ENCODE measurements at regions not wholly inside any gene's neighbourhood (a gene's known extent, or its start where the extent isn't known, plus 50 kb on each side); places are given as distances from the start of the nearest gene placed in this dataset.
"Not testable (repeated sequence)": the region's sequence is repeated elsewhere in the genome, so short reads cannot be mapped to it uniquely, and the experiment has no call there.

DNA sequence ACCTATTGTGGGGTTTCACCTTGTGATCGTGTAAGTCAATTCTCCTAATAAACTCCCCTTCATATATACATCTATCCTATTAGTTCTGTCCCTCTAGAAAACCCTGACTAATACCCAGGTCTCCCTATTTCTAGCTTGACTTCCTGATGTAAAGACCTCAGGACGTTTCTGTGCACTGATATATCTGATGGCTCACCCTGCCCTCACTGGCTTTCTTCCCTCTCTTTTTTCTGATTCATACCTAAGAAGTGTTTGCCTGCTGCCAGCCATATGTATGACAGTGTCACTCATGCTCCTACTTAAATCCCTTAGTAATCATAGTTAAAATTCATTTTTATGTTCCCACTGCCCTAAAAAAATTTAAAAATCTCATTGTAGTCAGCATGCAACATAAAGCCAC is 124.8 kb upstream of the CCNG1 start:
- intact Hi-C loops (cut with DNase I; ENCODE audit: low total_unique reads), result no loop called here
- DNase-seq, result no peak
- no peaks in the 10 kb centered on the region for H3K4me1 ChIP-seq
- H3K36me3 ChIP-seq, result no peaks in the 10 kb centered on the region
- no peak overlapping the region for H3K27ac ChIP-seq
- H3K4me3 ChIP-seq, result no peak overlapping the region
- TF ChIP-seq, protein P1, sequence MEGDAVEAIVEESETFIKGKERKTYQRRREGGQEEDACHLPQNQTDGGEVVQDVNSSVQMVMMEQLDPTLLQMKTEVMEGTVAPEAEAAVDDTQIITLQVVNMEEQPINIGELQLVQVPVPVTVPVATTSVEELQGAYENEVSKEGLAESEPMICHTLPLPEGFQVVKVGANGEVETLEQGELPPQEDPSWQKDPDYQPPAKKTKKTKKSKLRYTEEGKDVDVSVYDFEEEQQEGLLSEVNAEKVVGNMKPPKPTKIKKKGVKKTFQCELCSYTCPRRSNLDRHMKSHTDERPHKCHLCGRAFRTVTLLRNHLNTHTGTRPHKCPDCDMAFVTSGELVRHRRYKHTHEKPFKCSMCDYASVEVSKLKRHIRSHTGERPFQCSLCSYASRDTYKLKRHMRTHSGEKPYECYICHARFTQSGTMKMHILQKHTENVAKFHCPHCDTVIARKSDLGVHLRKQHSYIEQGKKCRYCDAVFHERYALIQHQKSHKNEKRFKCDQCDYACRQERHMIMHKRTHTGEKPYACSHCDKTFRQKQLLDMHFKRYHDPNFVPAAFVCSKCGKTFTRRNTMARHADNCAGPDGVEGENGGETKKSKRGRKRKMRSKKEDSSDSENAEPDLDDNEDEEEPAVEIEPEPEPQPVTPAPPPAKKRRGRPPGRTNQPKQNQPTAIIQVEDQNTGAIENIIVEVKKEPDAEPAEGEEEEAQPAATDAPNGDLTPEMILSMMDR (IDR thresholded peaks at IDR 0.05), result no peak
- H3K9me3 ChIP-seq, result peaks cover 0 to 9% (median 7%) of the 10 kb centered on the region in 3 donors
- H3K27me3 ChIP-seq, result no peaks in the 10 kb centered on the region

DNA sequence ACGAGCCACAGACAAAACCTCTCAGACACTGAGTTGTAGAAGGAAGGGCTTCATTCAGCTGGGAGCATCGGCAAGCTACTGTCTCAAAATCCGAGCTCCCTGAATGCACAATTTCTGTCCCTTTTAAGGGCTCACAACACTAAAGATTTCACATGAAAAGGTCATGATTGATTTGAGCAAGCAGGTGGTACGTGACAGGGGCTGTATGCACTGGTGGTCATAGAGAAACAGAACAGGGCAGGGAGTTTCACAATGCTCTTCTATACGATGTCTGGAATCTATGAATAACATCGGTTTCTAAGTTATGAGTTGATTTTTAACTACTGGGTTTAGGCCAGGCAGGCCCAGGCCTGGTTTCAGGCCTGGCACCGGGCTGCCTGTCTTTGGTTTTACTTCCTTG is 124.3 kb upstream of the CCNG1 start:
- H3K27ac ChIP-seq; DNase-seq; H3K36me3 ChIP-seq; H3K9me3 ChIP-seq; intact Hi-C loops (cut with DNase I; ENCODE audit: low total_unique reads); H3K27me3 ChIP-seq; H3K4me1 ChIP-seq; H3K4me3 ChIP-seq: not testable (repeated sequence)

DNA sequence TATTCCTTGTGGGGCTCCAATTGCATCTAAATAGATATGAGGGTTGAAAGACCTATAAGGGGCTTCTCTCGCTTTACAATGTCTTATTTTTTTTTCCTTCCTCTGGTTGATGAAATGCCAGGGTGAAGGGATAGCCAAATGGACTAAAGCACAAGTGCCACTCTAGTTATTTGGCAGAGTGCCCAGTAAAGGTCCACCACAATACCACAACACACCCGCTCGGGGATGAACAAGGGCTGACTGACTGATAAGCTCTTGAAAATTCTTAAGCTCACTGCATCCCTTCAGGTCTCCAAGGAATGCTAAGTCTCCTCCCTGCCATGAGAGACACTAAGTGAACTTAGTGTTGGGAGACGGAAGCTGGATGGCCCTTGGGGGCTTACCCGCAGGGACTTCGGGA is 121.0 kb upstream of the CCNG1 start:
- DNase-seq; H3K4me3 ChIP-seq; H3K9me3 ChIP-seq; intact Hi-C loops (cut with DNase I; ENCODE audit: low total_unique reads); H3K36me3 ChIP-seq; H3K27ac ChIP-seq; H3K27me3 ChIP-seq; H3K4me1 ChIP-seq: not testable (repeated sequence)

DNA sequence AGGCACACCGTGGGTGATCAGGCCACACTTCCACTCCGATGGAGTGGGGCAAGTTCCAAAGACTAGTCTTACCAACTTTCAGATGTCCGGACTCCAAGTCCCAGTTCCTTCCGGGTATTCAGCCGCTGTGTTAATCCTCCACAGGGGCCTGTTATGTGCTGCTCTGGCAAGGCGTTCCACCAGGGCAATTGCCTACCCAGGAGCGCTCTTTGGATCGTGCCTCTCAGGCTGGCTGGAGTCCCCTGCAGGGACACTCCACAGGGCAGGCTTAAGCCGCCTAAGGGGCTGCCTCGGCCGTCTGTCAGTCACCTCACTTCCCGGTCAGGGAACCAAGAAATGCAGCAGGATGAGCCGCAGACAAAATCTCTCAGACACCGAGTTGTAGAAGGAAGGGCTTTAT is 118.7 kb upstream of the CCNG1 start:
- no peaks in the 10 kb centered on the region for H3K36me3 ChIP-seq
- H3K27me3 ChIP-seq, result no peaks in the 10 kb centered on the region
- TF ChIP-seq, protein P1 (IDR thresholded peaks at IDR 0.05), result no peak
- no peak overlapping the region for H3K27ac ChIP-seq
- peaks cover 0 to 1% (median 0%) of the 10 kb centered on the region in 3 donors for H3K9me3 ChIP-seq
- DNase-seq, result no peak
- intact Hi-C loops (cut with DNase I; ENCODE audit: low total_unique reads), result no loop called here
- H3K4me3 ChIP-seq, result no peak overlapping the region
- H3K4me1 ChIP-seq, result no peaks in the 10 kb centered on the region

DNA sequence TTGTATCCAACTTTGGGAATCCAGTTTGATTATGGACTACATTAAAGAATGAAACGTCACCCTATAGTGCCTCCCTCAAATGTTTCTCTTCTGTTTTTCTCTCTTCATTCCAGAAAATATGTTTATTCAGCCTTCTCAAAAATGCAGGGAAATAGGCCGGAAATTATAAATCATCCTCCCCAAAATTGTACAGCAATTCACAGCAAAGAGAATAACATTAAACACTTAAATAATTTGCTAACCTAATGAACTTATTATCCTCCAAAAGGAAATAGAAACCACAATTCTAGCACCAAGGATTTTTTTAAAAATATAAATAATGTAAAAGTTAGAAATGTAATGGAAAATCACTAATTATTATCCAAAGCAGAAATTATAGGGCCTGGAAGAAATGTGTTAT is 115.9 kb upstream of the CCNG1 start:
- H3K36me3 ChIP-seq, result no peaks in the 10 kb centered on the region
- H3K4me3 ChIP-seq, result no peak overlapping the region
- no peaks in the 10 kb centered on the region for H3K4me1 ChIP-seq
- intact Hi-C loops (cut with DNase I; ENCODE audit: low total_unique reads), result no loop called here
- TF ChIP-seq, protein P1 (IDR thresholded peaks at IDR 0.05), result no peak
- H3K9me3 ChIP-seq, result no peaks in the 10 kb centered on the region
- H3K27ac ChIP-seq, result no peak overlapping the region
- no peaks in the 10 kb centered on the region for H3K27me3 ChIP-seq
- no peak for DNase-seq

DNA sequence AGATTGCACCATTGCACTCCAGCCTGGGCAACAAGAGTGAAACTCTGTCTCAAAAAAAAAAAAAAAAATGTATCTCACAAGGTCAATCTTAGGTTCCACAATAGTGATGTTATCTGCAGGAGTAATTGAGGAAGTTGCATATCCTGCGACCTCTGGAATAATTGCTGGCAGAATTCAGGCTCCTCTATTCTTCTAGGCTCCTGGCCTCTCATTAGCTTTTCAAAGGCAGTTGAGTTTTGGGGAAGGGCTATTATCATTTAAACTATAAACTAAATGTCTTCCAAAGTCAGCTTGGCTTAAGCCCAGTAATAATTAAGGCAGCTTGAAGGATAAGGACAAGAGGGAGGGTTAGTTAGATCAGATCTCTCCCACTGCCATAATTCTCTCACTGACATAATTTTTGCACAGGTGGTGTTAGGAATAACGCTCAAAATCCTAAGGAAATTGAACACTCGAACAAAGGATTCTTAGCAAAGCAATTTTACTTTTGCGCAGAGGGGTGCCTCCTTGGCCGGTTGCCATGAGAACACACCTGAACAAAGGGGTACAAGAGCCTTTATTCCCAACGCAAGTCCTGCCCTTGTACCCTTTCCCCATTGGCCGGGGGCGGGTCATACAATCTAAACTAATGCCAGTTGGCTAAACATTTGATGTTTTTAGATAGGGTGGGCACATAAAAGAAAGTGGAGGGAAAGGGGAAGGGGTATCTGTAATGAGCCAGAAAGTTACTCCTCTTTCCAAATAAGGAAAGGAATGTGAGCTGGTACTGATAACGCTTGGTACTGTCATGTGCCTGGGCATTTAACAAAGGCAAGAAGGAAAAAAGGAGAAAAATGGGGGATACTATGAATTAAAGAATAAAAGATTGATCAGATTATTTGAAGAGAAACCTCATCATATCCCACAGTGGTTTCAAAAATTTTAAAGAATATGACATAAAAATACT is 106.4 kb upstream of the CCNG1 start:
- intact Hi-C loops (cut with DNase I; ENCODE audit: low total_unique reads), result no loop called here

DNA sequence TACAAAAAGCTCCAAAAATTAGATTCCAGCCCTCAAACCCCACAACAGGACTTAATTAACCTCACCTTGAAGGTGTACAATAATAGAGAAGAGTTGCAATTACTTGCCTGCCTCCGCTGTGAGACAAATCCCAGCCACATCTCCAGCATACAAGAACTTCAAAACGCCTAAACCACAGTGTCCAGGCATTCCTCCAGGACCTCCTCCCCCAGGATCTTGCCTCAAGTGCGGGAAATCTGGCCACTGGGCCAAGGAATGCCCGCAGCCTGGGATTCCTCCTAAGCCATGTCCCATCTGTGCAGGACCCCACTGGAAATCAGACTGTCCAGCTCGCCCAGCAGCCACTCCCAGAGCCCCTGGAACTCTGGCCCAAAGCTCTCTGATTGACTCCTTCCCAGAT is 101.3 kb upstream of the CCNG1 start:
- DNase-seq, H3K4me1 ChIP-seq: not testable (repeated sequence)

More for the DNA sequence above, 106.4 kb upstream of the CCNG1 start:
- no peaks in the 10 kb centered on the region for H3K36me3 ChIP-seq
- H3K27me3 ChIP-seq, result no peaks in the 10 kb centered on the region
- TF ChIP-seq, protein P1 (IDR thresholded peaks at IDR 0.05), result no peak
- no peak for DNase-seq
- H3K27ac ChIP-seq, result no peak overlapping the region
- no peaks in the 10 kb centered on the region for H3K4me1 ChIP-seq
- H3K4me3 ChIP-seq, result no peak overlapping the region
- H3K9me3 ChIP-seq, result no peaks in the 10 kb centered on the region

More for the DNA sequence above, 101.3 kb upstream of the CCNG1 start:
- H3K27ac ChIP-seq; H3K36me3 ChIP-seq; H3K9me3 ChIP-seq; intact Hi-C loops (cut with DNase I; ENCODE audit: low total_unique reads); H3K4me3 ChIP-seq; H3K27me3 ChIP-seq: not testable (repeated sequence)
